GM18508 (cell line): ENCODE measurements at regions not wholly inside any gene's neighbourhood (a gene's known extent, or its start where the extent isn't known, plus 50 kb on each side); places are given as distances from the start of the nearest gene placed in this dataset.
"Not testable (repeated sequence)": the region's sequence is repeated elsewhere in the genome, so short reads cannot be mapped to it uniquely, and the experiment has no call there.

Experiments
- ATAC-seq: cut with Tn5 transposase; IDR thresholded peaks from one replicate; pipeline ENCODE4 v1.9.1; 2021; ENCODE audit warnings: moderate number of reproducible peaks; ENCODE audit not compliant: insufficient read depth, unreplicated experiment

- no peak for ATAC-seq
Measured at GRCh38 chr5:102613661-102614060, 114.9 kb upstream of the SLCO6A1 start.

- no peak for ATAC-seq
Measured at GRCh38 chr5:102617191-102618187, 118.7 kb upstream of the SLCO6A1 start.

GRCh38 chr5:102622262-102622661, 123.5 kb upstream of the SLCO6A1 start:
- no peak for ATAC-seq

GRCh38 chr5:102623329-102624065, 124.7 kb upstream of the SLCO6A1 start:
- ATAC-seq: no peak

- no peak for ATAC-seq
Measured at GRCh38 chr5:102624405-102624804, 125.6 kb upstream of the SLCO6A1 start.

- ATAC-seq: no peak
Measured at GRCh38 chr5:102625468-102625867, 126.7 kb upstream of the SLCO6A1 start.

- ATAC-seq: no peak
Measured at GRCh38 chr5:102625928-102626327, 127.1 kb upstream of the SLCO6A1 start.

- ATAC-seq: no peak
Measured at GRCh38 chr5:102627315-102627714, 127.8 kb upstream of the PAM start.

- ATAC-seq: no peak
Measured at GRCh38 chr5:102628441-102629175, 126.5 kb upstream of the PAM start.

GRCh38 chr5:102629827-102630605, 125.1 kb upstream of the PAM start:
- ATAC-seq: no peak

GRCh38 chr5:102635399-102635798, 119.7 kb upstream of the PAM start:
- not testable (repeated sequence) for ATAC-seq

GRCh38 chr5:102638316-102638715, 116.8 kb upstream of the PAM start:
- no peak for ATAC-seq

- no peak for ATAC-seq
Measured at GRCh38 chr5:102638912-102639652, 116.0 kb upstream of the PAM start.

- ATAC-seq: no peak
Measured at GRCh38 chr5:102649731-102650130, 105.4 kb upstream of the PAM start.

GRCh38 chr5:102651466-102651865, 103.6 kb upstream of the PAM start:
- ATAC-seq: no peak

- no peak for ATAC-seq
Measured at GRCh38 chr5:102654559-102655349, 100.4 kb upstream of the PAM start.

GRCh38 chr5:102659151-102659550, 96.0 kb upstream of the PAM start:
- ATAC-seq: no peak

GRCh38 chr5:102660111-102660510, 95.0 kb upstream of the PAM start:
- no peak for ATAC-seq
